ENCODE measurements at regions not wholly inside any gene's neighbourhood (a gene's known extent, or its start where the extent isn't known, plus 50 kb on each side); places are given as distances from the start of the nearest gene placed in this dataset.

DNA sequence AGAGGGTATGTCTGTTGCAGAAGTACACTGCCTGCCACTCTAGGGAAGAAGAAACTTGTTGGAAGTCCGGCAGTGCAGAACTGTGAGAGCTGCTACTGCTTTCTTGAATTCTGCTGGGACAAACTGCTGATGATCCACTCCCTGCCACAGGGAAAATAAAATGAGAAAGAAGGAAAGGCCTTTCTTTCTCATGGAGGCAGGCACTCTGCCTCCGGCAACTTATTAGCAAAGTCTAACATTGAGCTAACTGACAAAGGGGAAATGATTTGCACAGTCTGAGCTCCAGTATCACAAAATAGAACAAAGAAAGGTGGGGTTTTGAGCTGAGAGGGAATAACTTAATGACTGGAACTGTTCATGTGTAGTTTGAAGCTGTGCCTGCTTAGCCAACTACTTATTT lies 134.6 kb downstream of the AASDHPPT start:
- H3K27ac ChIP-seq (ENCODE audit: low read depth, low read length), result no peak overlapping the region
- FAIRE-seq (no peak), DNase-seq (ENCODE audit: low read depth) (no peak)
- no peaks in the 10 kb centered on the region for H3K36me3 ChIP-seq (ENCODE audit: insufficient read depth, low read length)
- Mint-ChIP-seq H3K36me3 (ENCODE audit: low read depth, unreplicated experiment) (no peaks in the 10 kb centered on the region), H3K27me3 (ENCODE audit: low read depth, unreplicated experiment) (no peaks in the 10 kb centered on the region), H3K27ac (ENCODE audit: unreplicated experiment) (no peak overlapping the region), H3K4me1 (ENCODE audit: low read depth, unreplicated experiment) (no peaks in the 10 kb centered on the region), H3K9me3 (ENCODE audit: unreplicated experiment) (no peaks in the 10 kb centered on the region), H3K4me3 (ENCODE audit: unreplicated experiment) (no peak overlapping the region)
- no peaks in the 10 kb centered on the region for H4K20me1 ChIP-seq (ENCODE audit: insufficient read depth, low read length)
- no peaks in the 10 kb centered on the region for H3K27me3 ChIP-seq (ENCODE audit: insufficient read depth, low read length)
- H3K4me2 ChIP-seq (ENCODE audit: low read length), result no peak overlapping the region
- no peak overlapping the region for H3K4me3 ChIP-seq (ENCODE audit: insufficient read depth, low read depth, low read length)
- H3K9ac ChIP-seq (ENCODE audit: low read length), result no peak overlapping the region
- H3K79me2 ChIP-seq (ENCODE audit: insufficient read depth, low read length), result no peaks in the 10 kb centered on the region
- no peak overlapping the region for H2AFZ ChIP-seq (ENCODE audit: low read depth, low read length)
- no peaks in the 10 kb centered on the region for H3K4me1 ChIP-seq (ENCODE audit: insufficient read depth, low read length)
- TF ChIP-seq CTCF (IDR thresholded peaks at IDR 0.05; ENCODE audit: insufficient read depth, low read depth, low read length) (no peak), EZH2 (IDR thresholded peaks at IDR 0.05; ENCODE audit: insufficient read depth, low read length) (no peak)
- no peaks in the 10 kb centered on the region for H3K9me3 ChIP-seq (ENCODE audit: insufficient read depth, low read depth, low read length)

DNA sequence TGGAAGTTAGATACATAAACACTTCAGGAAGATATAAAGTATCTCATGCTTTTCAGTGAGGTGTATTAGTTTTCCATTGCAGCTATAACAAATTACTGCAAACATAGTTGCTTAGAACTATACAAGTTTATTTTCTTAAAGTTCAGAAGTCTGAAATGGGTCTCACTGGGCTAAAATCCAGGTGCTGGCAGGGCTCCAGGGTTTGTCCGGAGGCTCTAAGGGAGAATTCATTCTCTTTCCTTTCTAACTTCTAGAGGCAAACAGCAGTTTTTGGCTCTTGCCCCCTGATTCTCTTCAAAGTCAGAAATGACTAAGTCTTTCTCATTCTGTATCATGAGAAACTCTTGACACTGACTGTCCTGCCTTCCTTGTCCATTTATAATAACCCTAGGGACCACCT lies 138.8 kb downstream of the AASDHPPT start:
- Histone ChIP-seq H4K20me1 (ENCODE audit: insufficient read depth, low read length) (no peaks in the 10 kb centered on the region), H2AFZ (ENCODE audit: low read depth, low read length) (no peak overlapping the region), H3K4me3 (ENCODE audit: insufficient read depth, low read depth, low read length) (no peak overlapping the region), H3K36me3 (ENCODE audit: insufficient read depth, low read length) (no peaks in the 10 kb centered on the region), H3K27me3 (ENCODE audit: insufficient read depth, low read length) (no peaks in the 10 kb centered on the region), H3K4me2 (ENCODE audit: low read length) (no peak overlapping the region), H3K79me2 (ENCODE audit: insufficient read depth, low read length) (no peaks in the 10 kb centered on the region), H3K9ac (ENCODE audit: low read length) (no peak overlapping the region), H3K4me1 (ENCODE audit: insufficient read depth, low read length) (no peaks in the 10 kb centered on the region), H3K27ac (ENCODE audit: low read depth, low read length) (no peak overlapping the region), H3K9me3 (ENCODE audit: insufficient read depth, low read depth, low read length) (no peaks in the 10 kb centered on the region)
- Mint-ChIP-seq H3K36me3 (ENCODE audit: low read depth, unreplicated experiment) (no peaks in the 10 kb centered on the region), H3K27me3 (ENCODE audit: low read depth, unreplicated experiment) (no peaks in the 10 kb centered on the region), H3K4me3 (ENCODE audit: unreplicated experiment) (no peak overlapping the region), H3K4me1 (ENCODE audit: low read depth, unreplicated experiment) (no peaks in the 10 kb centered on the region), H3K9me3 (ENCODE audit: unreplicated experiment) (no peaks in the 10 kb centered on the region), H3K27ac (ENCODE audit: unreplicated experiment) (no peak overlapping the region)
- DNase-seq (ENCODE audit: low read depth) (no peak), FAIRE-seq (no peak)
- no peak for TF ChIP-seq EZH2 (IDR thresholded peaks at IDR 0.05; ENCODE audit: insufficient read depth, low read length)
- no peak for TF ChIP-seq CTCF (IDR thresholded peaks at IDR 0.05; ENCODE audit: insufficient read depth, low read depth, low read length)

DNA sequence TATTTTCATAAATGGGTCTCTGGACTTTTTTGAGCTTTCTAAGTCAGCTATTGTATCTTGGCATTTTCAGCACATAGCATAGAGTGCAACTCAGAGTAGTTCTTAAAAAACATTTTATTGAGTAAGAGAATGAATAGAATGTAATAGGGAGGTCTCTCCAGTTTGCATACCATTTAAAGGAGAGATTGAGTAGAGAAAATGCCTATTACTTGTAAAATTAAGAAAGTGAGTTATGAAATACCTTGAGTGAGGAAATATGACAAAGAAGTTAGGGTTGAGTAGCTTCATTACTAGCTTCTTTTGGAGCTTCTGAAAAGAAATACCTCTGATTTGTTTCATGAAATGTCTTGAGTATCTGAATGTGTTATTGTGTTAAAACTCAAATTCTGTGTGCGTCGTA lies 140.0 kb downstream of the AASDHPPT start:
- Histone ChIP-seq H3K4me3 (ENCODE audit: insufficient read depth, low read depth, low read length) (no peak overlapping the region), H3K4me1 (ENCODE audit: insufficient read depth, low read length) (no peaks in the 10 kb centered on the region), H3K36me3 (ENCODE audit: insufficient read depth, low read length) (no peaks in the 10 kb centered on the region), H3K4me2 (ENCODE audit: low read length) (no peak overlapping the region), H3K27me3 (ENCODE audit: insufficient read depth, low read length) (no peaks in the 10 kb centered on the region), H3K79me2 (ENCODE audit: insufficient read depth, low read length) (no peaks in the 10 kb centered on the region), H4K20me1 (ENCODE audit: insufficient read depth, low read length) (no peaks in the 10 kb centered on the region), H3K9ac (ENCODE audit: low read length) (no peak overlapping the region), H2AFZ (ENCODE audit: low read depth, low read length) (no peak overlapping the region), H3K27ac (ENCODE audit: low read depth, low read length) (no peak overlapping the region), H3K9me3 (ENCODE audit: insufficient read depth, low read depth, low read length) (peaks cover 3% of the 10 kb centered on the region)
- no peak overlapping the region for H3K4me3 Mint-ChIP-seq (ENCODE audit: unreplicated experiment)
- FAIRE-seq (no peak), DNase-seq (ENCODE audit: low read depth) (no peak)
- H3K9me3 Mint-ChIP-seq (ENCODE audit: unreplicated experiment), result peaks cover 5% of the 10 kb centered on the region
- no peaks in the 10 kb centered on the region for H3K4me1 Mint-ChIP-seq (ENCODE audit: low read depth, unreplicated experiment)
- no peak for TF ChIP-seq EZH2 (IDR thresholded peaks at IDR 0.05; ENCODE audit: insufficient read depth, low read length)
- no peak for TF ChIP-seq CTCF (IDR thresholded peaks at IDR 0.05; ENCODE audit: insufficient read depth, low read depth, low read length)
- no peaks in the 10 kb centered on the region for H3K27me3 Mint-ChIP-seq (ENCODE audit: low read depth, unreplicated experiment)
- H3K36me3 Mint-ChIP-seq (ENCODE audit: low read depth, unreplicated experiment), result no peaks in the 10 kb centered on the region
- no peak overlapping the region for H3K27ac Mint-ChIP-seq (ENCODE audit: unreplicated experiment)

All from astrocyte (in vitro differentiated cells and primary cell).